ENCODE measurements at regions not wholly inside any gene's neighbourhood (a gene's known extent, or its start where the extent isn't known, plus 50 kb on each side); places are given as distances from the start of the nearest gene placed in this dataset.

- DNase-seq: no peak
- Histone ChIP-seq H3K27ac (no peak overlapping the region), H3K4me3 (no peak overlapping the region), H3K9me3 (no peaks in the 10 kb centered on the region), H3K36me3 (ENCODE audit: low read depth, missing control alignments) (no peaks in the 10 kb centered on the region), H3K27me3 (no peaks in the 10 kb centered on the region), H3K4me1 (no peaks in the 10 kb centered on the region)
- 48 to 53% methylated on average over 2 of the region's 2 CpGs for WGBS, 2 donors
- intact Hi-C loops (cut with DNase I; ENCODE audit: low total_unique reads): no loop called here
- no peak for TF ChIP-seq POLR2A (IDR thresholded peaks at IDR 0.05)
- TF ChIP-seq CTCF (IDR thresholded peaks at IDR 0.05): no peak
These were observed 284.9 kb upstream of the FBXL7 start for GRCh38 chr5:15215056-15215455.

GRCh38 chr5:15214010-15214409, 286.0 kb upstream of the FBXL7 start:
- H3K36me3 ChIP-seq (ENCODE audit: low read depth, missing control alignments): no peaks in the 10 kb centered on the region
- no peak for DNase-seq
- H3K4me3 ChIP-seq: no peak overlapping the region
- H3K27me3 ChIP-seq: no peaks in the 10 kb centered on the region
- H3K9me3 ChIP-seq: no peaks in the 10 kb centered on the region
- 88 to 97% methylated on average over 1 of the region's 1 CpG for WGBS, 2 donors
- H3K27ac ChIP-seq: no peak overlapping the region
- TF ChIP-seq CTCF (IDR thresholded peaks at IDR 0.05) (no peak), POLR2A (IDR thresholded peaks at IDR 0.05) (no peak)
- H3K4me1 ChIP-seq: no peaks in the 10 kb centered on the region
- intact Hi-C loops (cut with DNase I; ENCODE audit: low total_unique reads): no loop called here

- DNase-seq: no peak
- Histone ChIP-seq H3K36me3 (ENCODE audit: low read depth, missing control alignments) (no peaks in the 10 kb centered on the region), H3K4me3 (no peak overlapping the region), H3K4me1 (no peaks in the 10 kb centered on the region), H3K9me3 (no peaks in the 10 kb centered on the region), H3K27me3 (no peaks in the 10 kb centered on the region), H3K27ac (no peak overlapping the region)
- intact Hi-C loops (cut with DNase I; ENCODE audit: low total_unique reads): no loop called here
- no peak for TF ChIP-seq POLR2A (IDR thresholded peaks at IDR 0.05)
- no peak for TF ChIP-seq CTCF (IDR thresholded peaks at IDR 0.05)
- 80 to 87% methylated on average over 3 of the region's 3 CpGs for WGBS, 2 donors
These were observed 290.8 kb upstream of the FBXL7 start for GRCh38 chr5:15209053-15209762.

- WGBS, 2 donors: 88 to 94% methylated on average over 1 of the region's 1 CpG
- no peak for TF ChIP-seq CTCF (IDR thresholded peaks at IDR 0.05)
- TF ChIP-seq POLR2A (IDR thresholded peaks at IDR 0.05): no peak
- H3K27me3 ChIP-seq: no peaks in the 10 kb centered on the region
- no peak overlapping the region for H3K27ac ChIP-seq
- no peaks in the 10 kb centered on the region for H3K9me3 ChIP-seq
- H3K4me1 ChIP-seq: no peaks in the 10 kb centered on the region
- intact Hi-C loops (cut with DNase I; ENCODE audit: low total_unique reads): no loop called here
- no peak overlapping the region for H3K4me3 ChIP-seq
- no peaks in the 10 kb centered on the region for H3K36me3 ChIP-seq (ENCODE audit: low read depth, missing control alignments)
- no peak for DNase-seq
These were observed 293.8 kb upstream of the FBXL7 start for GRCh38 chr5:15206133-15206532.

- Histone ChIP-seq H3K27ac (no peak overlapping the region), H3K4me1 (no peaks in the 10 kb centered on the region), H3K36me3 (ENCODE audit: low read depth, missing control alignments) (no peaks in the 10 kb centered on the region), H3K9me3 (no peaks in the 10 kb centered on the region), H3K27me3 (no peaks in the 10 kb centered on the region), H3K4me3 (no peak overlapping the region)
- WGBS, 2 donors: 90 to 91% methylated on average over 1 of the region's 1 CpG
- intact Hi-C loops (cut with DNase I; ENCODE audit: low total_unique reads): no loop called here
- no peak for DNase-seq
- TF ChIP-seq CTCF (IDR thresholded peaks at IDR 0.05) (no peak), POLR2A (IDR thresholded peaks at IDR 0.05) (no peak)
These were observed 296.6 kb upstream of the FBXL7 start for GRCh38 chr5:15203376-15203775.

Data from testis (tissue), 2 donors.